ENCODE measurements at regions not wholly inside any gene's neighbourhood (a gene's known extent, or its start where the extent isn't known, plus 50 kb on each side); places are given as distances from the start of the nearest gene placed in this dataset.
A peak's percentile ranks its signal among the peaks of the same experiment; 100 is the strongest.

- DNase-seq, result no peak
Observed at GRCh38 chr10:78903341-78903940, 165.3 kb upstream of the ZMIZ1 start.

- no peak for DNase-seq
Observed at GRCh38 chr10:78904196-78904595, 164.6 kb upstream of the ZMIZ1 start.

- no peak for DNase-seq
Observed at GRCh38 chr10:78905015-78905956, 163.5 kb upstream of the ZMIZ1 start.

GRCh38 chr10:78905957-78906308 is 162.8 kb upstream of the ZMIZ1 start:
- peak; percentile 14 for DNase-seq

- no peak for DNase-seq
Observed at GRCh38 chr10:78906734-78907390, 161.9 kb upstream of the ZMIZ1 start.

GRCh38 chr10:78907551-78908211 is 161.1 kb upstream of the ZMIZ1 start:
- DNase-seq, result no peak

- no peak for DNase-seq
Observed at GRCh38 chr10:78909221-78909620, 159.5 kb upstream of the ZMIZ1 start.

- no peak for DNase-seq
Observed at GRCh38 chr10:78910021-78910420, 158.7 kb upstream of the ZMIZ1 start.

- no peak for DNase-seq
Observed at GRCh38 chr10:78910476-78910875, 158.3 kb upstream of the ZMIZ1 start.

- no peak for DNase-seq
Observed at GRCh38 chr10:78910886-78911285, 157.9 kb upstream of the ZMIZ1 start.

- DNase-seq, result no peak
Observed at GRCh38 chr10:78911533-78912340, 157.0 kb upstream of the ZMIZ1 start.

GRCh38 chr10:78912361-78913218 is 156.2 kb upstream of the ZMIZ1 start:
- no peak for DNase-seq

- DNase-seq, result peak; percentile 71
Observed at GRCh38 chr10:78913219-78914059, 155.3 kb upstream of the ZMIZ1 start.

GRCh38 chr10:78914060-78914378 is 154.7 kb upstream of the ZMIZ1 start:
- DNase-seq, result no peak

GRCh38 chr10:78914502-78915189 is 154.1 kb upstream of the ZMIZ1 start:
- no peak for DNase-seq

GRCh38 chr10:78915190-78915518 is 153.6 kb upstream of the ZMIZ1 start:
- DNase-seq, result no peak

GRCh38 chr10:78916227-78916626 is 152.5 kb upstream of the ZMIZ1 start:
- DNase-seq, result no peak

- no peak for DNase-seq
Observed at GRCh38 chr10:78919181-78919966, 149.4 kb upstream of the ZMIZ1 start.

- no peak for DNase-seq
Observed at GRCh38 chr10:78920011-78920410, 148.8 kb upstream of the ZMIZ1 start.

All from NCI-H1105 (cell line).